Erythroblast (primary cell): ENCODE measurements at regions not wholly inside any gene's neighbourhood (a gene's known extent, or its start where the extent isn't known, plus 50 kb on each side); places are given as distances from the start of the nearest gene placed in this dataset.

Experiments used
- GATA1 ChIP-seq: IDR thresholded peaks from 2 replicates; pipeline ENCODE4 v1.6.1; 2011; ENCODE audit warnings: low read depth, mild to moderate bottlenecking, control low read depth, low read length, moderate library complexity
- POLR2A ChIP-seq: IDR thresholded peaks from 2 replicates; pipeline ENCODE4 v1.6.1; 2011; ENCODE audit warnings: mild to moderate bottlenecking, low read length

GRCh38 chr2:129325151-129325550, 654.3 kb upstream of the RAB6C start:
- TF ChIP-seq POLR2A = no peak
- no peak for TF ChIP-seq GATA1
